Fibroblast of mammary gland (primary cell): ENCODE measurements at regions not wholly inside any gene's neighbourhood (a gene's known extent, or its start where the extent isn't known, plus 50 kb on each side); places are given as distances from the start of the nearest gene placed in this dataset.

Experiments used
- DNase-seq: peaks from one replicate; pipeline ENCODE4 v3.0.0-alpha.2; 2010; ENCODE audit warnings: low read depth
- H3K4me3 ChIP-seq: 2 replicates; pipeline ENCODE4 v1.5.1; 2011; ENCODE audit warnings: low read depth, mild to moderate bottlenecking, low read length, moderate library complexity; ENCODE audit not compliant: control insufficient read depth
- TF ChIP-seq, protein P1 (sequence below): conservative IDR thresholded peaks from 2 replicates; pipeline ENCODE4 v1.5.1; 2011; ENCODE audit warnings: low read depth, low read length, inconsistent platforms; ENCODE audit not compliant: control insufficient read depth, insufficient read depth

DNA sequence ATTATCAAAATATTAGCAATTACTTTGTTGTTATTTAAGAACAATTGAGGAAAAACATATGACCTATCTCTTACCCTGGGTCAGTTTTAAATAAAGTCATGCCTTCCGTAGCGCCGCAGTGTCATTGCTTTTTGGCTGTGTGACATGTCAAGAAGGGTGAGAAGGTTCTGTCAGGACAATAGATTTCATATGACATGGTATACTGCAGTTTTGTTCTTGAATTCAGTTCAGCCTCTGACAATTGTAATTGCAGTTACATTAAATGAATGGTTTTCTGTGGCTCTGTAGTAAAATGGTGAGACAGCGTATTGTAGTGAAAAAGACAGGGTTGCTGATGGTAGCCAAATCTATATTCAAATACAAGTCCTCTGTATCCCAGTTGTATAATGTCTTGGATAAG is 307.2 kb downstream of the CDH2 start:
- H3K4me3 ChIP-seq = no peak overlapping the region
- no peak for DNase-seq
- TF ChIP-seq, protein P1, sequence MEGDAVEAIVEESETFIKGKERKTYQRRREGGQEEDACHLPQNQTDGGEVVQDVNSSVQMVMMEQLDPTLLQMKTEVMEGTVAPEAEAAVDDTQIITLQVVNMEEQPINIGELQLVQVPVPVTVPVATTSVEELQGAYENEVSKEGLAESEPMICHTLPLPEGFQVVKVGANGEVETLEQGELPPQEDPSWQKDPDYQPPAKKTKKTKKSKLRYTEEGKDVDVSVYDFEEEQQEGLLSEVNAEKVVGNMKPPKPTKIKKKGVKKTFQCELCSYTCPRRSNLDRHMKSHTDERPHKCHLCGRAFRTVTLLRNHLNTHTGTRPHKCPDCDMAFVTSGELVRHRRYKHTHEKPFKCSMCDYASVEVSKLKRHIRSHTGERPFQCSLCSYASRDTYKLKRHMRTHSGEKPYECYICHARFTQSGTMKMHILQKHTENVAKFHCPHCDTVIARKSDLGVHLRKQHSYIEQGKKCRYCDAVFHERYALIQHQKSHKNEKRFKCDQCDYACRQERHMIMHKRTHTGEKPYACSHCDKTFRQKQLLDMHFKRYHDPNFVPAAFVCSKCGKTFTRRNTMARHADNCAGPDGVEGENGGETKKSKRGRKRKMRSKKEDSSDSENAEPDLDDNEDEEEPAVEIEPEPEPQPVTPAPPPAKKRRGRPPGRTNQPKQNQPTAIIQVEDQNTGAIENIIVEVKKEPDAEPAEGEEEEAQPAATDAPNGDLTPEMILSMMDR = no peak

DNA sequence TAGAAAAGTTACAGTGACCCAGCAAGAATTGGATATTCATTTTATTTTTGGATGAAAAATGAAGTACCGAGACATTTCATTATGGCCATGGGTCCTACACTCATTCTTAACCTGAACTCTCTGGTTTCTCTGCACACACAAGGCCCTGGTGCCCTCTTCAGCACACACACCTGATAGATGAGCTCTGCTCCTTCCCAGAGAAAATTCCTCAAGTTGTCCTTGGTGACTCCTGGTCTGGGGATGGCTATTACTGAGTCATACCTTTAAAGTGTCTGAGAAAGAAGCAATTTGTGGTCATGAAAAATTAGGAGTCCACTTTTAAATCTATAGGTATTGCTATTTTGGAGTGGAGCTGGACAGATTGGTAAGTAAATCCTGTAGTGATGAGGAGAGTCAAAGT is 311.5 kb downstream of the CDH2 start:
- H3K4me3 ChIP-seq = no peak overlapping the region
- no peak for DNase-seq
- TF ChIP-seq, protein P1 = no peak

DNA sequence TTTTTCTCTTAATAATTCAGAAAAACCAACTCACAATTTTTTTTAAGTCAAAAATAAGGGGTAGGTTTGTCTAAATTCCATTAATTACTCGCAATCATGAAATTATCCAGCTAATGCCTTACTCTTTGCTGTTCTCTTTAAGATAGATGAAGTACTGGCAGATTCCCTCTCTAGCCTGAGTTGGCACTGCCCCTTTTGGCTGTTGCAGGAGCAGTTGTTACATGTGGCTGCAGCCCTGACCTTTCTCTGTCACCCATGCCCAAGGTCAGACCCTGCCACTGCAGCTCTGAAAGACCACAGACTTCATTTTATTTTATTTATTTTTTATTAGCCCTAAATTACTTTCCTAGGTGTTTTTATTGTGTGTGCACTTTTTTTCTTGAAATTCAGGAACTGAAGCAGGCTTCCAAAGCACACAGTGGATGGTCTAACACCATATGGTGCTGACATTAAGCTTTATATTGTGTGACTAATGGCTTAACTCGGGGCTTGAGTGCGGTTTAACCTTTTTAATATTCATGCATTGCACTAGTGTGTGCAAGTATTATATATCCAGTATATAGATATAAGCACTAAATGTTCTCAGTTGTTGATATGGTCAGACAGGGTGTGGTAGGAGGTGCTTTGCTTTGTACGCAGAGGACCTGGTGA is 313.0 kb downstream of the CDH2 start:
- DNase-seq = no peak
- TF ChIP-seq, protein P1 = no peak
- H3K4me3 ChIP-seq = no peak overlapping the region

DNA sequence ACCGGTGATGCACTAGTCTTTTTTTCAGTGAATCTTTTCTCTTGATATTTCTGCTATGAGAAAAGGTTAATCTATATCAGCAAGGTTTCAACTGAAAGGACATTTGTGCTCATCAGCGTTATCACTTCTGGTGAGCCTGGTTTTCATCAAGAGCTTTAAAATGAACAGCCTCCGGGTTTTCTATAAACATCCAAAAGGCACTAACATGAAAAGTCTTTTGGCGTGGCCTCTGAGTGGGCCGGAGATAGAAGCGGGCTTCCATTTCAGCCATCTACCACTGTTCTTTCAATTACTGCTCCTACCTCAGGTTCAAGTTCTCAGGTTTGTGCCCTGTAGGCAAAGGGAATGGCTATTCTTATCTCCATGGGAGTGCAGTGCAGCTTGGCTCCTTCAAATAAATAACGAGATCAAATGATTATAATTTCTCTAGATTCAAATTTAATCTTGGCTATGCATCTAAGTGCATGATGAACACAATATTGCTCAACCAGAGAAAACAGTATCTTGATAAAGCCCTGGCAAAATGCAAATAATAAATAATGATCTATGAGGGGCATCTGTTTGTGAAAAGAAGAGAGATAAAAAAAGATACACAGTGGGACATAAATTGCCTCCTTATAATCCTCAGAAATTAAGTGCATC is 314.8 kb downstream of the CDH2 start:
- TF ChIP-seq, protein P1 = no peak
- DNase-seq = no peak
- H3K4me3 ChIP-seq = no peak overlapping the region

DNA sequence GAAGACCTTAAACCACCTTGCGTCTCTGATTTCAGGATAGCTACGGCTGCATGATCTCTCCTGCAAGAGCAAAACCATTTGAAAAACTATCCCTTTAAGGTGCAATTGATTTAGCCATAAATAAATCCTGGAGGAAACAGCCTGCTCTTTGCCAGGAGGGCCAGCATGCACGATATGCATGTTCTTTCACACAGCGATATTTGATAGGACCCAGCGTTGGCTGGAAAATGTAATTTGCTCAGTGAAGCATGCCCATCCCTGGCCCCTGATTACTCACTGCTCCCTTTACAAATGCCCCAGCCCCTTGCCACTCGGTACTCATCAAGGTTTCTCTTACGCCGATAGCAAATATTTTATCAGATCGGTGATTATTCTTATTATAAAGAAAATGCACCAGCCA is 315.4 kb downstream of the CDH2 start:
- no peak for DNase-seq
- no peak overlapping the region for H3K4me3 ChIP-seq
- TF ChIP-seq, protein P1 = no peak

DNA sequence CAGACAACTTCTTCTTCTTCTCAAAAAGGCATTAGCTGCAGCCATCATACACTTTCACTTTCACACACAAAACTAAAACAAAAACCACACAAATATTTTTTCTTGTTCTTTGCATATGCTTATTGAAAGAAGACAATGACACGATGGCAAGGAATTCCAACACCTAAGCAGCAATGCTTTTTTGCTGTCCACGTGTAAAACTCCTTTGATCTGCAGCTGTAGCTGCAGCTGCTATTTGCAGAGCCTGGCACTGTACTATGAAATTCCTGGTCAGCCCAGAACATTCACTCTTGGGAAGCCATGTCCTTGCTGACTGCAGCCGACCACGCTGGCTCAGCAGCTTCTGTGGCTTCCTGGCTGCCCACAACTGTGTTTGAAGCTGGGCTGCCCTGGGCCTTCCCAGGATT is 316.2 kb downstream of the CDH2 start:
- TF ChIP-seq, protein P1 = no peak
- peak; percentile 1 for DNase-seq
- no peak overlapping the region for H3K4me3 ChIP-seq
